ENCODE measurements at regions not wholly inside any gene's neighbourhood (a gene's known extent, or its start where the extent isn't known, plus 50 kb on each side); places are given as distances from the start of the nearest gene placed in this dataset.

DNA sequence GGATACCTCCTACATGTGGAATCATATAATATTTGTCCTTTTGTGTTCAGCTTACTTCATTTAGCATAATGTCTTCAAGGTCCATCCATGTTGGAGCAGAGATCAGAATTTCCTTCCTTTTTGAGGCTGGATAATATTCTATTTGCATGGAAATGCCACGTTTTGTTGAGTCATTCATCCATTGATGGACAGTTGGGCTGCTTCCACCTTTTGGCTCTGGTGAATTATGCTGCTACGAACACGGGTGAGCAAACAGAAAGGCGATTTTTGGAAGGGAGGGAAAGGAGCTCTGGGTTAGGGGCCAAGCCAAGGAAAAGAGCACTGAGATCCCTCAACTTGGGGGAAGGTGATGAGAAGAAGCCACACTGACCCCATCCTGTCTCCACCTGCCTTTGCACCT, 260.5 kb downstream of the TNS1 start:
- H3K4me3 ChIP-seq (ENCODE audit: low read depth, low read length), result no peak overlapping the region
- CTCF ChIA-PET, result no interaction called here

DNA sequence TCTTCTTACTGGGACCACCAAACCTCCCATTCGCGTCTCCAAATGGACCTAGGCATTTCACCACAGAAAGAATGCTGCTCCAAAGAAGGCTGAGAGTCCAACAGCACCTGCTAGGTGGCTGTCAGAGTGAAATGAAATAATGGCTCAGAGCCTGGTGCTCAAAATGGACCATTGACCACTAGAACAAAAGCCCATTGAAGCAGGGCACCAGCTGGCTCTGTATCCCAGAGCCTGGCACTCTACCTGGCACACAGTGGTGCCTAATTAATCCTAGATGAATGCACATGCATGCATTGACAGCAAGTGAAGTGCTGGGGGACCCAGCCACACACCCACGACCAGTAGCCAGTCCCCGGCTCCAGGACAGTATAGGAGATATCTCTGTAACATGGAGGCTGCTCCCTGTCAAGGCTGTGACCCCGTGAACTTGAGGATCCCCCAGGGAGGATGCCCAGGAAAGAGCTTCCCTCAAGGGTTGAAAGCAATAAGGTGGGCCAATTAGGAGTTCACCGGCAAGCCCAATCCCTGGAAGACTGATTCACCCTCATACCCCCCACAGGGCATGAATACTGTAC, 261.3 kb downstream of the TNS1 start:
- Histone ChIP-seq H3K4me3 (ENCODE audit: low read depth, low read length) (no peak overlapping the region), H3K27me3 (ENCODE audit: control insufficient read depth, insufficient read depth, low read length) (no peaks in the 10 kb centered on the region), H3K36me3 (ENCODE audit: control insufficient read depth, insufficient read depth, low read length) (no peaks in the 10 kb centered on the region)
- CTCF ChIA-PET, result no interaction called here
- TF ChIP-seq CTCF (IDR thresholded peaks at IDR 0.05; ENCODE audit: insufficient read depth, low read depth, low read length), result no peak
- POLR2A ChIA-PET, result no interaction called here
- no peak for DNase-seq (ENCODE audit: low read depth)

More for the DNA sequence above, 260.5 kb downstream of the TNS1 start:
- no peaks in the 10 kb centered on the region for H3K36me3 ChIP-seq (ENCODE audit: control insufficient read depth, insufficient read depth, low read length)
- POLR2A ChIA-PET, result no interaction called here
- no peak for DNase-seq (ENCODE audit: low read depth)
- H3K27me3 ChIP-seq (ENCODE audit: control insufficient read depth, insufficient read depth, low read length), result no peaks in the 10 kb centered on the region
- no peak for TF ChIP-seq CTCF (IDR thresholded peaks at IDR 0.05; ENCODE audit: insufficient read depth, low read depth, low read length)

DNA sequence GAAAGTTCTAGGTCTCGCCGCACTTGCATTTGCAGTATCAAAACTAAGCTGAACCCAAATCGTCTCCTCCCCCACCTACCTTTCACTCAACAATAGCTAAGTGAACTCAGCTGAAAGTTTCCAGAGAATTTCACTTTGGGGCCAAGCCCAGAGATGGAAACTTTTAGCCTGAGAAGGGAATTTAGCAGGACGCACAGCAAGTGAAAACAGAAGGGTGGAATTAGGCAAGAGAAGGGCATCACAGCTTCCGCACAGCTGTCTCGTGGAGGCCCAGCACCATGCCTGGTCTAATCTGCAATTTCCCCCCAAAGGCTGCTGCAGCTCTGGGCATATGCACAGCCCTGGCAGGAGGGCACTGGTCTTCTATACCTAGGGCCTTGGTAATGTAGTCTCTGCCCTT, 262.0 kb downstream of the TNS1 start:
- DNase-seq (ENCODE audit: low read depth), result no peak
- TF ChIP-seq CTCF (IDR thresholded peaks at IDR 0.05; ENCODE audit: insufficient read depth, low read depth, low read length), result no peak
- ChIA-PET POLR2A (interaction anchor here (0.8 kb wide), 1 partner anchor 138 kb away, joined by 4 read pairs; no protein-coding TSS in a partner anchor), CTCF (interaction anchor here (0.6 to 1.4 kb wide), 3 partner anchors 11 to 1054 kb away, joined by 3 to 5 read pairs (median 3); no protein-coding TSS in a partner anchor)
- no peak overlapping the region for H3K4me3 ChIP-seq (ENCODE audit: low read depth, low read length)
- no peaks in the 10 kb centered on the region for H3K36me3 ChIP-seq (ENCODE audit: control insufficient read depth, insufficient read depth, low read length)
- H3K27me3 ChIP-seq (ENCODE audit: control insufficient read depth, insufficient read depth, low read length), result no peaks in the 10 kb centered on the region

DNA sequence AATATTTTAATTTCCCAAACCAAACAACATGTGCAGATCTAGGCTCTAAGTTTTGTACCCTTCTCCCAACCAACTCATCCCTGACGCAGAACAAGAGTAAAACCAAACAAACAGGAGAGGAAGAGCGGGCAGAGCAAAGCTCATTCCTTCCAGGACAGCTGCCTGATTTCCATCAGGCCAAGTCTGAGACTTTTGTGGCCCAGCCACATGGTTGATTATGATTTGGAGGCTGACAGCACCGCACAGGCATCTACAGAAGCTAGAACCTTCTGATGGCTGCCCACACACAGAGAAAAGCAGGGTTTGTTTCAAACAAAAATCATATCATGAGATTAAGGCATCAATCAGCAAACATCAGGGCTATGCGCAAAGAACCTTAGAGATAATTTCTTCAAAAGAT, 262.6 kb downstream of the TNS1 start:
- ChIA-PET POLR2A (interaction anchor here (0.8 kb wide), 1 partner anchor 138 kb away, joined by 4 read pairs; no protein-coding TSS in a partner anchor), CTCF (interaction anchor here (0.6 to 1.4 kb wide), 3 partner anchors 11 to 1053 kb away, joined by 3 to 5 read pairs (median 3); no protein-coding TSS in a partner anchor)
- no peak for DNase-seq (ENCODE audit: low read depth)
- H3K4me3 ChIP-seq (ENCODE audit: low read depth, low read length), result no peak overlapping the region
- no peak for TF ChIP-seq CTCF (IDR thresholded peaks at IDR 0.05; ENCODE audit: insufficient read depth, low read depth, low read length)
- no peaks in the 10 kb centered on the region for H3K36me3 ChIP-seq (ENCODE audit: control insufficient read depth, insufficient read depth, low read length)
- no peaks in the 10 kb centered on the region for H3K27me3 ChIP-seq (ENCODE audit: control insufficient read depth, insufficient read depth, low read length)

DNA sequence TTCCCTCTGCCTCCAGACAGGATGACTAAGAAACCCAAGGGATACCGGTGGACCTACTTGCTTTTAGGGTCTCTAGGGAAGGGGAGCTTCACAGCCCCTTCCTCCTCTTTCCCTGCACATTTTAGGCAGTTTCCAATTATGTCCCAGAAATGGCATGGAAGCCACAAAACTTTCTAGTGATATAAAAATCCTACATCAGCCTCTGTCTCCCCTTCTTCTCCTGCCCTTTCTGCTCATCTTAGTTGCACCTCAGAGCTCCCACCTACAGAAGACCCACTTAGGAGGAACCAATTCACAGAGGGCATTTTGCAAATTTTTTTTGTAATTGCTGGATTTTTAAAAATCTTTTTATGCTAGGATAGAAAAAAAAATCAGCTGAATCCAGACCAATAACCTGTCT, 263.1 kb downstream of the TNS1 start:
- ChIA-PET CTCF (interaction anchor here (1.0 to 1.4 kb wide), 2 partner anchors 10 to 17 kb away, joined by 3 to 5 read pairs; no protein-coding TSS in a partner anchor), POLR2A (interaction anchor here (0.6 to 0.8 kb wide), 2 partner anchors 139 to 1100 kb away, joined by 4 to 8 read pairs; no protein-coding TSS in a partner anchor)
- no peak overlapping the region for H3K4me3 ChIP-seq (ENCODE audit: low read depth, low read length)
- no peaks in the 10 kb centered on the region for H3K36me3 ChIP-seq (ENCODE audit: control insufficient read depth, insufficient read depth, low read length)
- no peaks in the 10 kb centered on the region for H3K27me3 ChIP-seq (ENCODE audit: control insufficient read depth, insufficient read depth, low read length)
- TF ChIP-seq CTCF (IDR thresholded peaks at IDR 0.05; ENCODE audit: insufficient read depth, low read depth, low read length), result no peak
- DNase-seq (ENCODE audit: low read depth), result no peak

Measured in BJ (cell line).